GM18499 (cell line): ENCODE measurements at regions not wholly inside any gene's neighbourhood (a gene's known extent, or its start where the extent isn't known, plus 50 kb on each side); places are given as distances from the start of the nearest gene placed in this dataset.

ENCODE experiments used
- ATAC-seq: cut with Tn5 transposase; IDR thresholded peaks from one replicate; pipeline ENCODE4 v1.9.1; 2021; ENCODE audit warnings: moderate number of reproducible peaks; ENCODE audit not compliant: insufficient read depth, unreplicated experiment

DNA sequence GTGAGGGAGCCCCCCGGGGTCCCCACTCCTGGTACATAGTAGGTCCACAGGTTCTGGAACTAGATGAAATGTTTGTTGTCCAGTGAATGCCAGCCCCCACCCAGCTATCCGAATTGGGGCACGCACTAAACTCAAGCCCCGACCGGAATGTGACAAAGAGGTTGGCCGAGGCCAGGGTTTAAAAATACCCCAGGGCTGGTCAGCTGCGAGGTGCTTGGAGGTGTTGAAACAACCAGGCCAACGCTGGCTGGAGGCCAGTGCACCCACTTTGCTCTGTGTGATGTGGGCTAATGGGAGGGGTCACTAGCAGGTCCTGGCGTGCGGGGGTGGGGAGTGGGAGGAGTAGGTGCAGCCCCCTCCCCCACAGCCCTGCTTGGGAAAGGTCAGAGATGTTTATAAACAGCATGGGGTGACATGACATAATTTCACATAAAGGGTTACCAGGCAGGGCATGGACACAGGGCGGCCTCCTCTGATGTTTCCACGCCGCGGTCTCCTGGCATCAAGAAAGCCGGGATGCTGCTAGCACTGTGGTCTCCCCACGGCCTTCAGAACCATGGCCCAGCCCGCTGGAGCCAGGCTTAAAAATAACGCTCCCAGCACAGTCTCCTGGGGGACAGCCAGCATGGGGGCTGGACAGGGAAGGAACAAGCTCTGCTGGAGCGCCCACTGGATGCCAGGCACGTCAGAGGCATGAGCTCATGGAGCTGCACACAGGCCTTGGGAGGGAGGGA, 111.2 kb upstream of the PTPN1 start:
- ATAC-seq: no peak

DNA sequence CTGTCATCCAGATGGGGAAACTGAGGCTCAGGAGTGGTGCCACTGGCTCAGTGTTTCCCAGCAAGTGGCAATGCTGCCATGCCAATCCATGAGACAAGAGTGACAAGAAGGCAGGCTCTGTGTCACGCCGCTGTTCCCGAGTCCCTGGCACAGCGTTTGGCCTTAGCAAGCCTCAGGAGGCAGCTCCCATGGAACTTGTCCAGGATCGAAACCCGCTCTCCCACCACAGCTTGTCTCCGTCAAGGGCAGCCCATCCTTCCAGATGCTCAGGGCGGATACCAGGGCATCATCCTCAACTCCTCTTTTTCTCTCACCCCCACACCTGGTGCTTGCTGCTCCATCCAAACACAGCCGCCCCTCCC, 110.6 kb upstream of the PTPN1 start:
- ATAC-seq: no peak

DNA sequence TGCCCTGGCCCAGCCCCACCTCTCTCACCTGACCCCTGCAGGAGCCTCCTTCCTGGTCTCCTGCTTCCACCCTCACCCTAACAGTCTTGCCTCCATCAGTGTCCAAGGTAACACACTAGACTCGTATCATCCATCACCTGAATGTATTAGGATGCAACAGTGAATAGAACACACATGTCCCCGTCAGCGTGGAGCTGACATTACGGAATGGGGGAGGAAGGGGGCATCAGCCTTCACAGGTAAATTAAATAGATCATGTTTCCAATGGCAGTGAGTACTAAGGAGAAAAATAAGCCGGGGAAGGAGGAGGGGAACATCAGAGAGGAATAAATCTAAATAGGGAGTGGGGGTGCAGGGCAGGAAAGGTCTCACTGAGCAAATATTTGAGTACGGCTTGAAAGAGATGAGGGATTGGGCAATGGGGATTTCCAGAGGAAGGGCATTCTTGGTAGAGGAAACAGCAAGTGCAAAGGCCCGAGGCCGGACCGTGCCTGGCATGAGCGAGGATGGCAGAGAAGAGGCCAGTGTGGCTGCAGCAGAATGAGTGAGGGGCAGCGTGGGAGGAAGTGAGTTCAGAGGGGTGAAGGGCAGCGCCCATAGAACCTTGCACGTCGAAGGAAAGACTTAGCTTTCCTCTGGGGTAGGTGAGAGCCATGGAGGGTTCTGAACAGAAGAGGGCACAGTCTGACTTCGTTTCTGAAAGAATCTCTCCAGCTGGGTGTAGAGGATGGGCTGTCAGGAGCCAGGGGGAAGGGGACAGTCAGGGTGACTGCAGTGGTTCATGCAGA, 110.1 kb upstream of the PTPN1 start:
- no peak for ATAC-seq

DNA sequence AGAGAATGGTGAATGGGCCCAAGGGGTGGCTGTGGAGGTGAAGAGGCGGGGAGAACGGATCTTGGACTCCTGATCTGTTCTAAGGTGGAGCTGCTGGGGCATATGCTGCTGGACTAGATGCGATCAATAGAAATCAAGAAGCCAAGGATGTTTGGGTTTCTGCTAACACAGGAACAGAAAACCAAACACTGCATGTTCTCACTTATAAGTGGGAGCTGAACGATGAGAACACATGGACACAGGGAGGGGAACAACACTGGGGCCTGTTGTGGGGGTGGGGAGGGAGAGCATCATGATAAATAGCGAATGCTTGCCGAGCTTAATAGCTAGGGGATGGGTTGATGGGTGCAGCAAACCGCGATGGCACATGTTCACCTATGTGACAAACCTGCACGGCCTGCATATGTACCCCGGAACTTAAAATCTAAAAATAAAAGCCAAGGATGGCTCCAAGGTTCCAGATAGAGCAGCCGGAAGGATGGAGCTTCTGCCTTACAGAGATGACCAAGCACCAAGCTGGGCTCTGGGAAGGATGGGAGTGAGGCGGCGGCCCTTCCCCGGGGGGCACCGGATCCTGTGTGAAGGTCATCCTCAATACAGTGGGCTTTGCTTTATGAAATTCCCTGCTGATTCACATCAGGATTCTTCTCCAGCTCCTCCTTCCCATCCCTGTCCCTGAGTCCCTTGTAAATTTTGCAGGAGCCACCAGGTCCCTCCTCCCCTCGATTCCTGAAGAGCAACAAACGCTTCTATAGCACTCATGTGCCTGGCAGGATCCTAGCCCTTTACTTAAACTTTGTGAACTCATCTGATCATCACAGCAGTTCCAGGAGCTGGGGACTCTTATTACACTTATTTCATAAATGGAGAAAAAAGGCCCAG, 109.2 kb upstream of the PTPN1 start:
- ATAC-seq: no peak

DNA sequence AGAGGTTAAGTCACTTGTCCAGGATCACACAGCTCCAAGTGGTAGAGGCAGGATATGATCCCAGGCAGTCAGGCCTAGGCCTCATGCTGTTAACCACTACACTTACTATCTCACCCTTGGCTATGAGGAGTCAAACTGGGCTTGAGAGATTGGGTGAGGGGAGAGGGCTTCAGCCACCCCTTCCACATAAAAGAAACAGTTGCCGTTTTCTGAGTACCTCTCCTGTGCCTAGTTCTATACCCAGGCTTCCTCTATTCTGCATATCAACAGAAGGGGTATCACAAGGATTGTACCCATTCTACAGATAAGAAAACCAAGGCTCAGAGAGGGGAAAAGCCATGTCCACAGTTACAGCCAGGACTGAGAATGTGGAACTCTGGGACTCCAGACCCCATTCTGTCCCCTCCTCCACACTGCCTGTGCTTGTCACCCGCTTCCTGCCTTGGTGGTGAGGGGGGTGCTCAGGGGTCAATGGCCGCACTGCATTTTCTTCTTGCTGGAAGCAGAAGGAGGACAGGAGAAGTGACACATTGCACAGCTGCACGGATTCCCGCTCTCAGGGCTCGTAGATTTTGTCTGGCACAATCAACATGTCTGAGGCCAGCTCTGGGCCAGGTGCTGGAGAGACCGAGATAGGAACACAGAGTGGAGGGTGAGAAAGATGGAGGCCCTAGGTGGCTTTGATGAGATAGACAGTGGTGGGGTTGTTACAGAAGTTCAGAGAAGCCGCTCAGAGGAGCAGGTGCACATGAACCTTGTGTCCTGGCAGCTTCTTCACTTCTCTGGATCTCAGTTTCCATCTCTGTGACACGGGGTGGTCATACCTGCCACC, 108.4 kb upstream of the PTPN1 start:
- no peak for ATAC-seq

DNA sequence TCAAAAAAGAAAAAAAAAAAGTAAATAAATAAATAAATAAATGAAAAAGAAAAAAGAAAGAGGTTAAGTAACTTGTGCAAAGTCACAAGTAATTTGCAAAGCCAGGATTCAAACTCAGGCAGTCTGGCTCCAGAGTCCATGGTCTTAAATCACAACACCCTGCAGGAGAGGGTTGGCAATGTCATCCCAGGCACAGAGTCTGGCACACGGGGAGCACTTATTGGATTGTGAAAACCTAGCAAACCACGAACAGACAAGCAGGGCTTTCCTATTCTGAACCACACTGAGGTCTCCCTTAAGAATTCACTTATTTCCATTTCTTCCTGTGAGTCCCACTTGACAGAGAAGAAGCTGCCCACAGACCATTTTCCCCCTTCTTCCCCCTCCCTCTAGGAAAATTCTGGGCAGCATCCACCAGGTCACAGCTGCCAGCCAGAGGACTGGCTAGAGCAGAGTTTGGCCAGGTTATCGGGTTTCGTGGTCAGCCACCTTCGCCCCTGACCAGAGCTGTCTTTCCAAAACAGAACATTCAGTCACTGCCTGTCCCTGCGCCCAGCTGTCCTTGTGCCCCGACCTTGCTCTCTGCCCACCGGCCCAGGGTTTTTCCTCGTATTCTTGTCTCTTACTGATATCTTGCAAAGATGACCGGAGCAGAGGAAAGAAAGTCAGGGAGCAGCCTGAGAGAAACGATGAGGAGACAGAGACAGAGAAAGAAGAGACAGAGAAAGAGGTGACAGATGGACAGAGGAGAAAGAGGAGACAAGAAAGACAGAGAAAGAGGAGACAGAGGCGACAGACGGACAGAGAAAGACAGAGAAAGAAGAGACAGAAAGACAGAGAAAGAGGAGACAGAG, 106.4 kb upstream of the PTPN1 start:
- ATAC-seq: no peak

DNA sequence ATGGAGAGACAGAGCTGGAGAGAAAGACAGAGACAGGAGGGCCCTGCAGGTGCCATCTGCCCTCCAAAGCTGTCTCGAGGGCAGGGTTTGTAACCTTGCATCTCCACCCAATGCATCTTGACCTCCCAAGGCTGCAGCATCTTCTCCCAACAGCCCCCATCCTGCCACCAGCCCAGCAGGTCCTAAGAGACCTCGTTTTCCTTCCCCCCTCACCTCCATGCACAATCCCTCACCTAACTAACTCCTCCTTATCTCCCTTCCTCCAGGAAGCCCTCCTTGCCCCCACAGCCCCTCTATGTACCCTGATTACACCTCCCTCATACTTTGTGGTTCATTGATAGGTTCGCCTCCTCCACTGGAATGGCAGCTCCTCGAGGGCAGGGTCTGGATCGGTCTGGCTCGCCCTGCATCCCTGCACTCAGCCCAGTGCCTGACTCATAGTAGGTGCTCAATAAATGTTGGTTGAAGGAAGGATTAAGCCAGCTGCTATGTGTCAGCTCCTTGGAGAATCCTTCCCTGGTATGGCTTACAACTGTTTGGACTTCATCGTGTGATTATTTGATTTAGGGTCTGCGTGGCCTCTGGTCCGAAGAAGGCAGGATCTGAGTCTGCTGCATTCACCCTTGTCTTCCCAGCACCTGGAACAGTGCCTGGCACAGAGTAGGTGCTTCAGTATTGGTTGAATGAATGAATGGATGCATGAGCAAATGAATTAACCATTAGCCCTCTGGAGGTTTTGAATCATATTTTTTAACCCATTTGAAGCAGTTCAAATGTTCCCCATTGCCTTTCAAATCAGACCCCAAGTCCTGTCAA, 105.6 kb upstream of the PTPN1 start:
- ATAC-seq: no peak

DNA sequence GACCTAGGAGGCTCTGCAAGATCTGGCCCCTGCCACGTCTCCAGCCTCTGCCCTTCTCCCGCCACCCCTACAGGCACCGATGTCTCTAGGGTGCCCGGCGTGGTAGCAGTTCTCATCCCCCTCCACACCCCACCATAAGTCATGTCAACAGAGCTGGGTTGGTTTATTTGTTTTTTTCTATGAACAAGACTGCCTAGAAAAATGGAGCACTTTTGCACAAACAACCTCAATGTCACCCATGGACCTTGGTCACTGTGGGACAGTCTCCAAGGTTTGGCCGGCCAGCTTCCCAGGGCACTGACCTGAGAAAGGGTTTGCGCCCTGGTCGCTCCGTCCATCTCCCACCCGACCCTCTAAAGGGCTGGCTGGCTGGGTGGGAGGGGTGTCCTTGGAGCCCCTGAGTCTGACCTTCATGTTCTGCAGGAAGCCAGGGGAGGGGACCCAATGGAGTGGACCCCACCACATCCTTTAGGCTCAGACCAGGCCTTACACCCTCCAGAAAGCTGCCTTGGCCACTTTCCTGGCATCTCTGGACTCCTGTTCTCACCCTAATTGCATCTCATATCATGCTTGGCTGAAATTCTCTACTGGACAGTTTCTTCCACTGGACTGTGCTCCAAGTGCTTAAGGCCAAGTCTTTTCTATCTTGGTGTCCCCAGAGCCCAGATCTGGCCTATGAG, 104.8 kb upstream of the PTPN1 start:
- no peak for ATAC-seq

DNA sequence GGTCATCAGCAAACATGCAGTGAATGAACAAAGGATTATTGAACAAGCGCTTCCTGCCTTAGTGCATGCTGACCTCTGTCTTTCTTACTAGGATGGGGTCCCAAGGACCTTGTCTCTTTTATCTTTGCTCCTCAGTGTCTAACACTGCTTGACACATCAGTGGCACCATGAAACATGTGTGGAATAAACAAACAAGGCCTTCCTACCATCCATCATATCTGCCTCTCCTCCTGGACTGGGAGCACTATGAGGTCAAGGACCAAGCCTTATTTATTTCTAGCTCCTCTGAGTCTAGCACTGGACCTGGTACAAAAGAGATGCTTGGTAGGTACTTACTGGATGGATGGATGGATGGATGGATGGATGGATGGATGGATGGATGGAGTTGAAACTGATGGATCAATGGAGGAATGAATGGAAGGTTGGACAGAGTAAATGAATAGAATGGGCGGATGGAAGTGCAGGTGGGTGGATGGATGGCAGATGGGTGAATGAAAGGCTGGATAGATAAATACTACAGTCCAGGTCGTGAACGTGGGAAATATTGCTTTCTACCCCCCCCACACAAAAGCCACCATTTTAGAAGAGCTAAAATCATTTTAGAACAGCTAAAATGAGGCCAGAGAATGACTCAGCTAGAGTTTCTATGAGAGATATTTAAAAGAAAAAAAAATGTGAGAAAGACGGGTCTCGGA, 104.1 kb upstream of the PTPN1 start:
- ATAC-seq: no peak

DNA sequence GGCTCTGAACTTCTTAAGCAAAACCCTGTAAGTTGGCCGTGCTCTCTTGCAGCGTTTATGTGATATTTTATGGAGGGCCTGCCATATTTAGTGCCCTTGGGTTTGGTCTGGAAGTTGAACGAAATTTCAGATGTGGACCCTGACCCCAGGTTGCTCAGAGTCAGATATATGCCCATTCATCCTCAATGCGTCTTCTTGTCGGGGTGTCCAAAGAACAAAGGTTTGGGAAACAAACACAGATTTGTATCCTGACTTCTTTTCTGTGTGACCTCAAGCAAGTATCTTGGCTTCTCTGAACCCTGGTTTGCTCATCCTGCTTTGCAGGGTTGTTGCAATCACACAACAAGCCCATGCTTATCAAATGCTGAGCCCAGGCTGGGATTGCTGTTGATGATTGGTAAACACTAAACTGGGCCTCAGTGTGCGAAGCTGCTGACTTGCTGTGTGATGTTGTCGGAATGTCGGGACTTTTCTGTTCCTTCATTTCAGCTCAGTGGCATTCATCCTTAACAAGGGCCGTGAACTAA, 103.5 kb upstream of the PTPN1 start:
- ATAC-seq: no peak

DNA sequence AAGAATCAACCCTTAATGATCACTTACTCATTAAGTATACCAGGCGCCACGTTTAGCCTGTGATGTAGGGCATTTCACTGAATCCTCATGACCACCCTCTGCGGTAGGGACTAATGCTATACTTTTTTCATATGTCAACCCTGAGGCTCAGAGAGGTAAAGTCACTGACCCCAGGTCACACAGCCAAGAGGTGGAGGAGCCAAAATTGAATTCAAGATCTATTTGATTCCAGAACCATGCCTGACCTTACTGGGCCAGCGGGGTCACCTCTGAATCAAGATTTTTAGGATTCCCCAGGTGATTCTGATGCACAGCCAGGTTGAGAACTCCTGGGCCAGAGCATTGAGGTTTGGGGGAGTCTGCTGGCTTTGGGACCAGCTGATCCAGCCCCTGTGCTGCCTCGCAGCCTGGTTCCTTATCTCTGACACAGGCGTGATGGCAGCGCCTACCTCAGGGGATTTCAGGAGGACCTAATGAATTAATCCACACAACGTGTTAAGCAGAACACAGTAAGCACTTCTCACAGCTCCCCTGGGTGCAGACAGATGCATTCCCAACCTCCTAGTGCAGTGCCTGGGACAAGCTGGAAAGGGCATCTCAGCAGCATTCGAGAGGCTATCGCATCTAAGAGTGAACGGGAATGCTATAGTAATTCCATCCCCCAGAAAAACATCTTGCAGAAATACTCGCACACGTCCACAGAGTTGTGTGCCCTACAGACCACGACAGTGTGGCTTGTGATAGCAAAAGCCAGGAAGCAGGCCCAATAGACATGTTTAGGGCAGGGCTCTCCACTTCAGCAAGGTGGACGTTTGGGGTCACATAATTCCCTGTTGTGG, 101.4 kb upstream of the PTPN1 start:
- ATAC-seq: no peak

DNA sequence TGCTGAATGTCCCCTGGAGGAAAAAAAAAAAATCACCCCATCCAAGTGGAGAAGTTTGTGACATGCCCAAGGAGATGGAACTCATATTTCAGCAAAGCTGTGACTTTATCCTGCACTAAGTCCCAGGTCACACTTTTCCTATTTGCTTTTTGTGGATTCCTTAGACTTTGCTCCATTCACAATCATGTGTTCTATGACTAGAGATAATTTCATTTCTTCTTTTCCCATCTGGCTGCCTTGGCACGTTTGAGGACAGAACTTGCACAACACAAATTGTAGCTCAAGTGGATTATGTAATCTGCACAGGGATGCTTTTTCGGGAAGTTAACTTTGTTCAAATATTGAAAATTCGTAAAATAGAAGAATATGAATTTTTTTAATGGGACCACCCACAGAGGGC, 100.7 kb upstream of the PTPN1 start:
- no peak for ATAC-seq

DNA sequence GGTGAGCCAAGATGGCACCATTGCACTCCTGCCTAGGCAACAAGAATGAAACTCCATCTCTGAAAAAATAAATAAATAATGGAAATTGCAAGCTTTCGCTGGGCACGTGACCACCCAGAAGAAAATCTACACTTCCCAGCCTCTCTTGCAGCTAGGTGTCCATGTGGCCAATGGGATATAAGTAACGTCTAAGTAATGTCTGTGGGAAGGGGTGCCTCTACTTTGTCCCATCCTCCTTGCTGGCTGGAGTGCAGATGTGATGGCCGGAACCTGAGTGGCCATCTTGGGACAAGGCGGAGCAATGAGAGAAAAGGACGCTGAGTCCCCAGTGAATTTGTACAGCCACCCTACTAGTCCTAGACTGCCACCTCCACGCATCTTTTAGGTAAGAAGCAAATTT, 99.8 kb upstream of the PTPN1 start:
- ATAC-seq: no peak

DNA sequence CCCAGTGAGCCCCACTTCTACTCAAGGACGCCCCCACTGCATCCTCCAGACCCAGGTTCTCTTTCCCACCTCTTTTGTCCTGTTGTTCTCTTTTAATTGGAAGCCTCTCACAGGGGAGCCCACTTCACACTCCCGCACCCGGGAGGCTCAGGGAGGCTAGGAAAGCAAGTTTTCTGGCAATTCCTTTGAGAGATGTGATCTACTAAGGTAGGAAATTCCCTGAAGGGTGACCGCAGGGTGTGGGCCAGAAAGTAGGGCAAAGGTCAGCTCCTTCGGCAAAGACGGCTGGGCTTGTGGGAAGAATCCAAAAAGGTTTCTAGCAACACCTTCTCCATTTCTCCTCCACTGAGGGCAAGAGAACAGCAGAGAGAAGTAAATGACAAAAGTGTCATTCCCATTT, 98.1 kb upstream of the PTPN1 start:
- ATAC-seq: no peak

DNA sequence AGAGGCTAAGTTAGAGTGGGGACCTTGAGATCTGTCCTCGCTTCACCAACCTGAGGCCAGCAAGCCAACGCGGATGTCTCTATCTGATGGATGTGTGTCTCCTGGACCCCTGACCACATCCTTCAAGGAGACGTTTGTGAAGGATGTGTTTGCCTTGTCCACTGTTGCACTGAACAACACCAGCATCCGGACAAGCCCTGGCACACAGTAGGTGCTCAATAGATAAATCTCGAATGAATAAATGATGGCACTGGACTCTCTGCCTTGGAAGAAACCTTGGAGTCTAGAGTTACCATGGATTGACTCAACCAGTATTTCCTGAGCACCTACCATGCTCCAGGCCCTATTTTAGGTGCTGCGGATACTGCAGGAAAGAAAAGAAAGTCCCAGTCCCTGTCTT, 97.7 kb upstream of the PTPN1 start:
- no peak for ATAC-seq

DNA sequence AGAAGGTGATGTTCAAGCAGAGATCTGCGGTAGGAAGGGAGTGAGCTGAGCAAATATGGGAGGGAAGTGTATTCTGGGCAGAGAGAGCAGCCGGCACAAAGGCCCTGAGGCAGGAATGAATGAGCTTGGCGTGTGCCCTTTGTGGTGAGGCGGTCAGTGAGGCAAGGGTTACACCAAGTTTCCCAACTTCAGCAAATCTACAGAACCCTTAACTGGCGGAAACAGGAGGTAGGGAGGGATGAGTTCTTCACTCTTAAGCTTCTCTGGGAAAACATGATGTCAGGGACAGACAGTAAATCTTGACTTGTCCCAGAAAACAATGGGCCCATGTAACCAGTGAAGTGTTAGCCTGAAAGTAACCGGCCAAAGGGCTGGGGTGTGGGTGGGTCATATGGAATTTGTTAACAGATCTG, 97.1 kb upstream of the PTPN1 start:
- no peak for ATAC-seq
